ENCODE measurements at regions not wholly inside any gene's neighbourhood (a gene's known extent, or its start where the extent isn't known, plus 50 kb on each side); places are given as distances from the start of the nearest gene placed in this dataset.

DNA sequence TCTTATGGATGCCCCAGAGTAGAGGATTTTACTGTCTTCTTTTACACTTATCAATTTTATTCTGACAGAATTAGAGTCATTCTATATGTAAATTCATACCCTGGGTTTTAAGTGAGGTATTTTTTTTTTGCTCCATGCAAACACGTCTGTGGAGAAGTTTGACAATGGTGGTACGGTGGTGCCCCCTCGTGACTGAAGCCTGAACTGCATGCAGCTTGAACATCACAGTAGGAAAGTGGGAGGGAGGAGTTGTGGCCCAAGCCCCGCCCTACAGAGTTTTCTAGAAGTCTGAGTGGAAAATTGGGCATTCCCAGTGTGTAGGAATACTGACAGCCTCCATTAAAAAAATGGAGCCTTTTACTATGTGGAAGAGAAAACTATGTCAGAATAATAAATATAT is 73.3 kb upstream of the RAB40AL start:
- TF ChIP-seq EZH2phosphoT487 (IDR thresholded peaks at IDR 0.05; ENCODE audit: borderline replicate concordance, low read depth, low read length), result no peak
- TF ChIP-seq, protein P1, sequence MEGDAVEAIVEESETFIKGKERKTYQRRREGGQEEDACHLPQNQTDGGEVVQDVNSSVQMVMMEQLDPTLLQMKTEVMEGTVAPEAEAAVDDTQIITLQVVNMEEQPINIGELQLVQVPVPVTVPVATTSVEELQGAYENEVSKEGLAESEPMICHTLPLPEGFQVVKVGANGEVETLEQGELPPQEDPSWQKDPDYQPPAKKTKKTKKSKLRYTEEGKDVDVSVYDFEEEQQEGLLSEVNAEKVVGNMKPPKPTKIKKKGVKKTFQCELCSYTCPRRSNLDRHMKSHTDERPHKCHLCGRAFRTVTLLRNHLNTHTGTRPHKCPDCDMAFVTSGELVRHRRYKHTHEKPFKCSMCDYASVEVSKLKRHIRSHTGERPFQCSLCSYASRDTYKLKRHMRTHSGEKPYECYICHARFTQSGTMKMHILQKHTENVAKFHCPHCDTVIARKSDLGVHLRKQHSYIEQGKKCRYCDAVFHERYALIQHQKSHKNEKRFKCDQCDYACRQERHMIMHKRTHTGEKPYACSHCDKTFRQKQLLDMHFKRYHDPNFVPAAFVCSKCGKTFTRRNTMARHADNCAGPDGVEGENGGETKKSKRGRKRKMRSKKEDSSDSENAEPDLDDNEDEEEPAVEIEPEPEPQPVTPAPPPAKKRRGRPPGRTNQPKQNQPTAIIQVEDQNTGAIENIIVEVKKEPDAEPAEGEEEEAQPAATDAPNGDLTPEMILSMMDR (conservative IDR thresholded peaks at IDR 0.05; ENCODE audit: low read length), result peak; percentile 84
